ENCODE measurements at regions not wholly inside any gene's neighbourhood (a gene's known extent, or its start where the extent isn't known, plus 50 kb on each side); places are given as distances from the start of the nearest gene placed in this dataset.

- H3K27ac ChIP-seq, result no peak overlapping the region
- TF ChIP-seq CTCF (conservative IDR thresholded peaks at IDR 0.05), result no peak
Observed at GRCh38 chr6:163943607-163944385, 529.3 kb downstream of the QKI start.

GRCh38 chr6:163942790-163943189 lies 528.3 kb downstream of the QKI start:
- TF ChIP-seq CTCF (conservative IDR thresholded peaks at IDR 0.05), result no peak
- H3K27ac ChIP-seq, result no peak overlapping the region

GRCh38 chr6:163941624-163941976 lies 527.1 kb downstream of the QKI start:
- TF ChIP-seq CTCF (conservative IDR thresholded peaks at IDR 0.05), result no peak
- H3K27ac ChIP-seq, result no peak overlapping the region

GRCh38 chr6:163940705-163941623 lies 526.4 kb downstream of the QKI start:
- TF ChIP-seq CTCF (conservative IDR thresholded peaks at IDR 0.05), result no peak
- no peak overlapping the region for H3K27ac ChIP-seq

- H3K27ac ChIP-seq, result no peak overlapping the region
- TF ChIP-seq CTCF (conservative IDR thresholded peaks at IDR 0.05), result no peak
Observed at GRCh38 chr6:163937071-163937470, 522.6 kb downstream of the QKI start.

- TF ChIP-seq CTCF (conservative IDR thresholded peaks at IDR 0.05), result no peak
Observed at GRCh38 chr6:163935158-163935762, 520.7 kb downstream of the QKI start.

GRCh38 chr6:163930012-163930411 lies 515.5 kb downstream of the QKI start:
- H3K27ac ChIP-seq, result no peak overlapping the region
- TF ChIP-seq CTCF (conservative IDR thresholded peaks at IDR 0.05), result no peak

More at GRCh38 chr6:163935158-163935762, 520.7 kb downstream of the QKI start:
- no peak overlapping the region for H3K27ac ChIP-seq
